Prostate gland (tissue), 2 donors: ENCODE measurements at regions not wholly inside any gene's neighbourhood (a gene's known extent, or its start where the extent isn't known, plus 50 kb on each side); places are given as distances from the start of the nearest gene placed in this dataset.

Experiments
- CTCF ChIP-seq, 4 experiments: fragments of 200-600 bp in 2 of 4; fragments of 450-650 bp in 2 of 4; sonication (generic) in 2 of 4; IDR thresholded peaks; 1 replicate in 3 of 4; 2 replicates in 1 of 4; pipeline ENCODE4 v1.5.1; 2016 to 2019; ENCODE audit warnings: antibody characterized with exemption in 4 of 4, mild to moderate bottlenecking in 2 of 4, moderate library complexity in 2 of 4
- POLR2A ChIP-seq: fragments of 450-650 bp; IDR thresholded peaks from one replicate; pipeline ENCODE4 v1.6.1; 2016; ENCODE audit warnings: antibody characterized with exemption, mild to moderate bottlenecking
- POLR2AphosphoS5 ChIP-seq: sonication (generic); formaldehyde crosslinking; IDR thresholded peaks from one replicate; pipeline ENCODE4 v1.6.1; 2017; ENCODE audit warnings: antibody characterized with exemption

DNA sequence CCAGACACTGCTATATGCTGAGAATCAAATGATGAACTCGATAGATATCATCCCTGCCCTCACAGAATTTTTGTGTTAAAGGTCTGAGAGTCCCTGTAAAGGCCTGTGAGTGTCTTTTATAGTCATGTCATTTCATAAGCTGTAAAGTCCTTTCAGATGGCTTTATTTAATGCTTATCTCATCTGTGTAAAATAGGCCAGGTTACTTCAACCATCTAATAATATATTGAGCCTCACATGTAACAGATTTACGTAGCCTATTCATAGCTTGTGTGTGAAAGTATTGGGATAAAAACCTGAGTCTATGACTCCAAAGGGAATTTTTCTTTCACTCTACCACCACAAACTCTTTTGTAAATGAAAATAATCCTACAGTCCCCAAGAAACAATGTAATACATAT is 672.0 kb upstream of the SYT4 start:
- TF ChIP-seq POLR2A (no peak), CTCF (IDR thresholded peaks at IDR 0.05) (no peak), POLR2AphosphoS5 (no peak)
